ENCODE measurements at regions not wholly inside any gene's neighbourhood (a gene's known extent, or its start where the extent isn't known, plus 50 kb on each side); places are given as distances from the start of the nearest gene placed in this dataset.

- no peak overlapping the region for H3K27ac ChIP-seq
- H3K4me3 ChIP-seq = no peak overlapping the region
- H3K9me3 ChIP-seq = peaks cover 0 to 3% (median 0%) of the 10 kb centered on the region in 11 donors
- H3K36me3 ChIP-seq = no peaks in the 10 kb centered on the region
- no peaks in the 10 kb centered on the region for H3K27me3 ChIP-seq
- no peaks in the 10 kb centered on the region for H3K4me1 ChIP-seq
- TF ChIP-seq, protein P1, sequence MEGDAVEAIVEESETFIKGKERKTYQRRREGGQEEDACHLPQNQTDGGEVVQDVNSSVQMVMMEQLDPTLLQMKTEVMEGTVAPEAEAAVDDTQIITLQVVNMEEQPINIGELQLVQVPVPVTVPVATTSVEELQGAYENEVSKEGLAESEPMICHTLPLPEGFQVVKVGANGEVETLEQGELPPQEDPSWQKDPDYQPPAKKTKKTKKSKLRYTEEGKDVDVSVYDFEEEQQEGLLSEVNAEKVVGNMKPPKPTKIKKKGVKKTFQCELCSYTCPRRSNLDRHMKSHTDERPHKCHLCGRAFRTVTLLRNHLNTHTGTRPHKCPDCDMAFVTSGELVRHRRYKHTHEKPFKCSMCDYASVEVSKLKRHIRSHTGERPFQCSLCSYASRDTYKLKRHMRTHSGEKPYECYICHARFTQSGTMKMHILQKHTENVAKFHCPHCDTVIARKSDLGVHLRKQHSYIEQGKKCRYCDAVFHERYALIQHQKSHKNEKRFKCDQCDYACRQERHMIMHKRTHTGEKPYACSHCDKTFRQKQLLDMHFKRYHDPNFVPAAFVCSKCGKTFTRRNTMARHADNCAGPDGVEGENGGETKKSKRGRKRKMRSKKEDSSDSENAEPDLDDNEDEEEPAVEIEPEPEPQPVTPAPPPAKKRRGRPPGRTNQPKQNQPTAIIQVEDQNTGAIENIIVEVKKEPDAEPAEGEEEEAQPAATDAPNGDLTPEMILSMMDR (IDR thresholded peaks at IDR 0.05) = no peak
- no peak for DNase-seq
- no peak for ATAC-seq
- intact Hi-C loops (cut with DNase I) = no loop called here
Measured at GRCh38 chr1:72662918-72663317, 380.6 kb upstream of the NEGR1 start.

DNA sequence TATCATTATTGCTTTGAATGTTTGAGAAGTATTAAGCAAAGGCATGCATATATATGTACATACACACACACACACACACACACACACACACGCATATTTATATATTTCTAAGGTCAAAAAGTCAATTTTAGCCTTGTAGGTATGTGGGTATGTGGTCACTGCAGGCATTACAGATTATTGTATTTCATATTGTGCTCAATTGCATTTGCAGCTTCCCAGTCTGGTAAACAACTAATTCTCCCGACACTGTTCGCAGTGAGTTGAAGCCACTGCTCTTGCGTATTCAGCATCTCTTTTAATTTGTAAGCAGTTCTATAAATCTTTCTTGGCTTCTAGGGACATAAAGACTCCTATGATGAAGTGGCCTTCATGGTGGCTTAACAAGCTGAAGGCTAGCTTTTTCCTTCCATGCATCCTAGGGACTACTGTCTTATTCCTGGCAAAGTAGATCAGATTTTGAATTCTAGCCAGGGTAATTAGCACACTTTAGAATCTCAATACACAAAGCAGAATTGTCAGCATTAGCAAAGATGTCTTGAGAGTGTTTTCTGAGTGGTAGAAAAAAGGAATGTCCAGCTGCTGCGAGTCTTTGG, 368.6 kb upstream of the NEGR1 start:
- no peaks in the 10 kb centered on the region for H3K4me1 ChIP-seq
- H3K36me3 ChIP-seq = no peaks in the 10 kb centered on the region
- DNase-seq (no peak), ATAC-seq (no peak)
- H3K9me3 ChIP-seq = no peaks in the 10 kb centered on the region
- H3K27me3 ChIP-seq = no peaks in the 10 kb centered on the region
- no peak overlapping the region for H3K27ac ChIP-seq
- intact Hi-C loops (cut with DNase I) = no loop called here
- TF ChIP-seq, protein P1 (IDR thresholded peaks at IDR 0.05) = no peak
- 78 to 84% methylated on average over 5 of the region's 5 CpGs for WGBS, 2 donors
- H3K4me3 ChIP-seq = no peak overlapping the region

GRCh38 chr1:72649991-72650390, 367.7 kb upstream of the NEGR1 start:
- TF ChIP-seq, protein P1 (IDR thresholded peaks at IDR 0.05) = no peak
- H3K27me3 ChIP-seq = no peaks in the 10 kb centered on the region
- 60 to 63% methylated on average over 3 of the region's 3 CpGs for WGBS, 2 donors
- no peaks in the 10 kb centered on the region for H3K36me3 ChIP-seq
- no peaks in the 10 kb centered on the region for H3K4me1 ChIP-seq
- no peaks in the 10 kb centered on the region for H3K9me3 ChIP-seq
- DNase-seq (no peak), ATAC-seq (no peak)
- no peak overlapping the region for H3K4me3 ChIP-seq
- no peak overlapping the region for H3K27ac ChIP-seq
- intact Hi-C loops (cut with DNase I) = no loop called here

GRCh38 chr1:72649211-72649888, 367.0 kb upstream of the NEGR1 start:
- TF ChIP-seq, protein P1 (IDR thresholded peaks at IDR 0.05) = no peak
- no peaks in the 10 kb centered on the region for H3K27me3 ChIP-seq
- H3K27ac ChIP-seq = no peak overlapping the region
- no peaks in the 10 kb centered on the region for H3K36me3 ChIP-seq
- intact Hi-C loops (cut with DNase I) = no loop called here
- ATAC-seq = no peak
- no peak for DNase-seq
- no peak overlapping the region for H3K4me3 ChIP-seq
- H3K4me1 ChIP-seq = no peaks in the 10 kb centered on the region
- WGBS, 2 donors = 93 to 94% methylated on average over 24 of the region's 24 CpGs
- peaks cover 0 to 5% (median 0%) of the 10 kb centered on the region in 11 donors for H3K9me3 ChIP-seq
